ENCODE measurements at regions not wholly inside any gene's neighbourhood (a gene's known extent, or its start where the extent isn't known, plus 50 kb on each side); places are given as distances from the start of the nearest gene placed in this dataset.
"Not testable (repeated sequence)": the region's sequence is repeated elsewhere in the genome, so short reads cannot be mapped to it uniquely, and the experiment has no call there.

DNA sequence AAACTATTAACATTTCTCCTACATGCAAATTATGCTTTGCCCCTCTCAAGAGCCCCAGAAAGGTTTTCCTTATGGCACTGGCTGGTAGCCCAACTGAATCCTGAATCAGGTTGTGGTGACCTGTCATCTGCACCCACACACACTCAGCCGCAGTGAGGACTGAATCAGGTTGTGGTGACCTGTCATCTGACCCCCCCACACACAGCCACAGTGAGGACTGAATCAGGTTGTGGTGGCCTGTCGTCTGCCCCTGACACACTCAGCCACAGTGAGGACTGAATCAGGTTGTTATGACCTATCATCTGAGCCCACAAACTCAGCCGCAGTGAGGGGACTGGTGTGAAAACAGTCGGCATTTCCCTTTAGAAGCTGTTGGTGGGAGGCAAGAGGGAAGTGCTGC lies 195.0 kb downstream of the CWH43 start:
- H3K4me3 Mint-ChIP-seq; H3K9me3 Mint-ChIP-seq; H3K27ac Mint-ChIP-seq; H3K27me3 Mint-ChIP-seq (ENCODE audit: low read depth); H3K4me1 Mint-ChIP-seq (ENCODE audit: low read depth); DNase-seq (ENCODE audit: low spot score); H3K36me3 Mint-ChIP-seq (ENCODE audit: low read depth): not testable (repeated sequence)

DNA sequence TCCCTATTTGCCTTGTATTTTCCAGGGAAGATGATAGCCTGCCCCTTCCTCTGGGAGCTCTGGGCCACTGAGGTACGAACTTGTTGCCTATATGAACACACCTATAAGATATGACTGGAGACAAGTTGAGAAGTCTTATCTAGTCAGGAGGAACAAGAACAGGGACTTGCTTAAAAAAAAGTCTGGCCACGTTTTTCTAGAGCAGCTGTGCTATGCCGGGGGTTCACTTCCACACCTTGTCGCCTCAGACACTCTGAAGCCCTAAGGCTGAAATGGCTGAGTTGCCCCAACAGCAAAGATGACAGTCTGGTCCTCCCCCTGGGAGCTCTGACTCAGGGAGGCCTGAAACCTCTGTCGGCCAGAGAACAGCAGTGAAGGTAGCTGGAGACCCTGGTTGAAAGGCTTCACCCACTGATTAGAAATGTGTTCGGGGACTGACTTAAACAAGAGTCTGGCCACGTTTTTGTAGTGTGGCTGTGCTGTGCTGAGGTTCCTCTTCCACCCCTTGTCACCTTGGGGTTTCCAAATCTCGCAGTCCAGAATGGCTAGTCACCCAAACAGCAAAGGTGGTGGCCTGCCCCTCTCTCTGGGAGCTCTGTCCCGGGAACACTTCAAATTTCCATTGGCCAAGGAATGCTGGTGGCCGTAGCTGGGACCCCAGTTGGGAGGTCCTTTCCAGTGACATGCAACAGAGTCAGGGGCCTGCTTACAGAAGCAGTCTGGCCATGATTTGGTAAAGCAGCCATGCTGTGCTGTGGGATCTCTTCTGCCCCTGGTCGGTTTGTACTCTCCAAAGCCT lies 225.5 kb downstream of the CWH43 start:
- H3K4me3 Mint-ChIP-seq; DNase-seq (ENCODE audit: low spot score); H3K27ac Mint-ChIP-seq; H3K36me3 Mint-ChIP-seq (ENCODE audit: low read depth); H3K27me3 Mint-ChIP-seq (ENCODE audit: low read depth); H3K4me1 Mint-ChIP-seq (ENCODE audit: low read depth): not testable (repeated sequence)
- peaks cover 45% of the 10 kb centered on the region for H3K9me3 Mint-ChIP-seq

DNA sequence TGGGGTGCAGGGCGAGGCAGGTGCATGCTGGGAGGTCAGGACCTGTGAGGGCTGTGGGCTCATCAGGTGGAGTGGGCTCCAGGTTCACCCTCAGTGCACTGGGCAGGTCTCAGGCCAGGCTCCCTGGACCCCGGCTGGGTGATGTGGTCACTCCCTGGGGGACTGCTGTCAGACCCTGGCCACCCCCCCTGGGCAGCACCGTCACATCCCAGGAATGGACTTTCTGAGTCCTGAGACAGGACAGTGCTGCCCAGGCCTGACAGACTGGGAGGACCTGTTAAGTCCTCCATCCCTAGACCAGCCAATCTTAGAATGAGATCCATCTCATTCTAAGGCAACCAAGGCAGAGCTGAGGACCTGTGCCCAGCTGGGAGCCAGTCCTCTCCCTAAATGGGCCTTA lies 227.2 kb downstream of the CWH43 start:
- H3K4me1 Mint-ChIP-seq (ENCODE audit: low read depth); H3K27ac Mint-ChIP-seq; H3K36me3 Mint-ChIP-seq (ENCODE audit: low read depth); H3K4me3 Mint-ChIP-seq; H3K27me3 Mint-ChIP-seq (ENCODE audit: low read depth); DNase-seq (ENCODE audit: low spot score): not testable (repeated sequence)
- H3K9me3 Mint-ChIP-seq, result peaks cover 52% of the 10 kb centered on the region

DNA sequence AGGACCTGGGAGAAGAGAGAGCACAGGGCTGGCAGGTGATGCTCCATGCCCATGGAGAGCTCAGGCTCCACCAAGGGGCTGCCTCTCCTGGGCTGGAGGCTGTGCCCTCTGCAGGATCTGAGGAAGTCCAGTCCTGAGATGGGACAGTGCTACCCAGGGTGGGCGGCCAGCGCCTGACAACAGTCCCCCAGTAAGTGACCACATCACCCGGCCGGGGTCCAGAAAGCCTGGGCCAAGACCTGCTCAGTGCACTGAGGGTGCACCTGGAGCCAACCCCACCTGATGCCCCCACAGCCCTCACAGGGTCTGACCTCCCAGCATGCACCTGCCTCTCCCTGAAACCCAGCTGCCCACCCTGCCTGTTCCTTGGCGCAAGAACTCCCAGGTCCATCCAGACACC lies 227.7 kb downstream of the CWH43 start:
- not testable (repeated sequence) for DNase-seq (ENCODE audit: low spot score); H3K27ac Mint-ChIP-seq; H3K27me3 Mint-ChIP-seq (ENCODE audit: low read depth); H3K4me1 Mint-ChIP-seq (ENCODE audit: low read depth); H3K36me3 Mint-ChIP-seq (ENCODE audit: low read depth); H3K4me3 Mint-ChIP-seq
- H3K9me3 Mint-ChIP-seq, result peaks cover 49% of the 10 kb centered on the region

DNA sequence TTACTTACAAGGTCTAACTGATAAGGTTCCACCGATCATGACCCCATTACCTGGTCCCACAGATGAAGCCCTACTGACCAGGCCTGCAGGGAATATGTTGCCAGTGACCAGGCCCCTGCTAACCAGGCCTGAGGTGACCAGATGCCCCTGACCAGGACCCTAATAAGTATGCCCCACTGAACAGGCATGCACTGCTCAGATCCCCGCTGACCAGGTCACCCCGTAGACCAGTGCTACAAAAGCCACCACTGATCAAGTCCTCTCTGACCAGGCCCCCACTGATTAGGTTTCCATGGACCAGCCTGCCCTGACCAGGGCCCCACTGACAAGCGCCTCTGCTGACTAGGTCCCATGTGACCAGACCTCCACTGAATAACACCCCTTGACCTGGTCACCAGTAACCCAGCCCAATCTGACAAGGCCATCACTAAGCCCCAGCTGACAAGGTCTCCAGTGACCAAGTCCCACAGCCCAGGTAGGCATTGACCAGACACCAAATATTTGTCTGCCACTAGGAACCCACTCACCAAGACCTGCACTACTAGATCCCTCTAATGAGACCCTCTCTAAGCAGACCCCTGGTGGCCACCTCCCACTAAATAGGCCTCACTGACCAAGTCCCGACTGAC lies 228.5 kb downstream of the CWH43 start:
- not testable (repeated sequence) for H3K36me3 Mint-ChIP-seq (ENCODE audit: low read depth); H3K27me3 Mint-ChIP-seq (ENCODE audit: low read depth); H3K27ac Mint-ChIP-seq; H3K4me1 Mint-ChIP-seq (ENCODE audit: low read depth); H3K4me3 Mint-ChIP-seq; DNase-seq (ENCODE audit: low spot score)
- peaks cover 53% of the 10 kb centered on the region for H3K9me3 Mint-ChIP-seq

DNA sequence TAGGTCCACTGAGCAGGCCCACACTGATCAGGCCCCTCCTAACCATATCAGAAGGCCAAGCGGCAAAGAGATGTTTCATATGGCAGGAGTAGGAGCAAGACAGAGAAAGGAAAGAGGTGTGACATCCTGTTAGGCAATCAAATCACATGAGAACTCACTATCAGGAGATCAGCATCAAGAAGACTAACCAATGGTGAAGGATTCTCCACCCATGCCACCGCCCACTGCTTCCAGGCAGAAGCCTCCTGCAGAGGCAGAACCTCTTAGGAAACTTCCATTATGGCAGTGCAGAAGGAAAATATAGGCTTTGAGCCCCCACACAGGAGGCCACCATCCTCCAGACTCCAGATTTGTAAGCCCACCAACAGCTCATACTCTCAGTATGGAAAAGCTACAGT lies 229.0 kb downstream of the CWH43 start:
- H3K36me3 Mint-ChIP-seq (ENCODE audit: low read depth); DNase-seq (ENCODE audit: low spot score); H3K4me3 Mint-ChIP-seq; H3K4me1 Mint-ChIP-seq (ENCODE audit: low read depth); H3K27me3 Mint-ChIP-seq (ENCODE audit: low read depth); H3K27ac Mint-ChIP-seq: not testable (repeated sequence)
- H3K9me3 Mint-ChIP-seq, result peaks cover 58% of the 10 kb centered on the region

DNA sequence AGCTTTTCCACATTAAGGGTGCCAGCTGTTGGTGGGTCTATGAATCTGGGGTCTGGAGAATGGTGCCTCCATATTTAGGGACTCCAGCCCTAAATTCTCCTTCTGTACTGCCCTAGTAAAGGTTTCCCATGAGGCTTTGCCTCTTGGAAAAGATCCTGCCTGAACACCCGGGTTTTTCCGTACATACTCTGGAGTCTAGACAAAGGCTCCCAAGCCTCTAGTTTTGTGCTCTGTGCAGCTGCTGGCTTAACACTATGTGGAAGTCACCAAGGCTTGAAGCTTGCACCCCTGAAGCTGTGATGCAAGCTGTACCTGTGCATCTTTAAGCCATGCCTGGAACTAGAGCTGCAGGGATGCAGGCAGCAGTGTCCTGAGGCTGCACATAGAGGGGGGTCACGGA lies 230.5 kb downstream of the CWH43 start:
- H3K27ac Mint-ChIP-seq; H3K36me3 Mint-ChIP-seq (ENCODE audit: low read depth); H3K4me3 Mint-ChIP-seq; DNase-seq (ENCODE audit: low spot score); H3K4me1 Mint-ChIP-seq (ENCODE audit: low read depth); H3K27me3 Mint-ChIP-seq (ENCODE audit: low read depth): not testable (repeated sequence)
- H3K9me3 Mint-ChIP-seq, result peaks cover 74% of the 10 kb centered on the region

DNA sequence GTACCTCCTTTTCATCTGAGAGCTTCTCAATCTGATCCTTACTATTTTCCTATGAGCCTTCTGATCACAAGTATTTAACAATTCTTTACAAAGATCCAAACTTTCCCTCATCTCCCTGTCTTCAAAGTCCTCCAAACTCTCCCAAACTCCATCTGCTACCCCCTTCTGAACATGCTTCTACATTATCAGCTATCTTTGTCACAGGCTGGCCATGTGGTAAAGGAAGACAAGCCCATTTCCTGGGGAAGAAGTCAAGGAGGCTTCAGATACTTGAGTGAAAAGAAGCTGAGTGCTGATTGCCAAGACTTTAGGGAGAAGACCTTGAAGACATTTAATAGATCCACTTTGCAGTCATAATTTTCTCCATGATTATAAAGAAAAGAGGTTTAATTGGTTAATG lies 231.4 kb downstream of the CWH43 start:
- H3K4me3 Mint-ChIP-seq, result no peak overlapping the region
- no peak for DNase-seq (ENCODE audit: low spot score)
- H3K4me1 Mint-ChIP-seq (ENCODE audit: low read depth), result no peaks in the 10 kb centered on the region
- no peaks in the 10 kb centered on the region for H3K36me3 Mint-ChIP-seq (ENCODE audit: low read depth)
- no peak overlapping the region for H3K27ac Mint-ChIP-seq
- peaks cover 75% of the 10 kb centered on the region for H3K9me3 Mint-ChIP-seq
- no peaks in the 10 kb centered on the region for H3K27me3 Mint-ChIP-seq (ENCODE audit: low read depth)

DNA sequence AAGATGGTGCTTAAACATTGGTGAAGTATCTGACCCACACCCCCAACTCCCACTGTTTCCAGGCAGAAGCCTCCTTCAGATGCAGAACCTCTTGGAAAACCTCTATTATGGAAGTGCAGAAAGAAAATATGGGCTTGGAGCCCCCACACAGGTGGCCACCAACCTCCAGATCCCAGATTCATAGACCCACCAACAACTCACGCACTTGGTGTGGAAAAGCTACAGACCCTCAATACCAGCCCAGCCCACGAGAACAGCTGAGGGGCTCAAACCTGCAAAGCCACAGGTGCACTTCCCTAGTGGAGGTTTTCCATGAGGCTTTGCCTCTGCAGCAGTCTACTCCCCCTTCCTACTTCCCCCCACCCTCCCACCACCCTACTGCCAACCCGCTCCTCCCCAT lies 232.0 kb downstream of the CWH43 start:
- H3K4me1 Mint-ChIP-seq (ENCODE audit: low read depth); H3K27me3 Mint-ChIP-seq (ENCODE audit: low read depth); H3K27ac Mint-ChIP-seq; DNase-seq (ENCODE audit: low spot score); H3K4me3 Mint-ChIP-seq; H3K36me3 Mint-ChIP-seq (ENCODE audit: low read depth): not testable (repeated sequence)
- peaks cover 79% of the 10 kb centered on the region for H3K9me3 Mint-ChIP-seq

DNA sequence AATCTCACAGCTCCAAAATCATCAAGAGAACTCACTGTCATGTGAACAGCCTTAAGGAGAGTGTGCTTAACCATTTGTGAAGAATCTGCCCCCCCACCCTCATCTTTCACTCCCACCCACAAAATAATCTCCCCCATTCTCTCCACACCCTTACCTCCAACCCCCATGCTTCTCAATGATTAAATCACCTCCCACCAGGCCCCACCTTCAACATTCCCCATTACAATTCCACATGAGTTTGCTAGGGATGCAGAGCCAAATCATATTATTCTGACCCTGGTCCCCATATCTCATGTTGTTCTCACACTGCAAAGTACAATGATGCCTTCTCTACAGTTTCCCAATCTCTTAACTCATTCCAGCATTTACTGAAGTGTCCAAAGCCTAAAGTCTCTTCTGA lies 232.9 kb downstream of the CWH43 start:
- H3K4me3 Mint-ChIP-seq; H3K4me1 Mint-ChIP-seq (ENCODE audit: low read depth); H3K27me3 Mint-ChIP-seq (ENCODE audit: low read depth); H3K36me3 Mint-ChIP-seq (ENCODE audit: low read depth); H3K27ac Mint-ChIP-seq; DNase-seq (ENCODE audit: low spot score): not testable (repeated sequence)
- peaks cover 80% of the 10 kb centered on the region for H3K9me3 Mint-ChIP-seq

DNA sequence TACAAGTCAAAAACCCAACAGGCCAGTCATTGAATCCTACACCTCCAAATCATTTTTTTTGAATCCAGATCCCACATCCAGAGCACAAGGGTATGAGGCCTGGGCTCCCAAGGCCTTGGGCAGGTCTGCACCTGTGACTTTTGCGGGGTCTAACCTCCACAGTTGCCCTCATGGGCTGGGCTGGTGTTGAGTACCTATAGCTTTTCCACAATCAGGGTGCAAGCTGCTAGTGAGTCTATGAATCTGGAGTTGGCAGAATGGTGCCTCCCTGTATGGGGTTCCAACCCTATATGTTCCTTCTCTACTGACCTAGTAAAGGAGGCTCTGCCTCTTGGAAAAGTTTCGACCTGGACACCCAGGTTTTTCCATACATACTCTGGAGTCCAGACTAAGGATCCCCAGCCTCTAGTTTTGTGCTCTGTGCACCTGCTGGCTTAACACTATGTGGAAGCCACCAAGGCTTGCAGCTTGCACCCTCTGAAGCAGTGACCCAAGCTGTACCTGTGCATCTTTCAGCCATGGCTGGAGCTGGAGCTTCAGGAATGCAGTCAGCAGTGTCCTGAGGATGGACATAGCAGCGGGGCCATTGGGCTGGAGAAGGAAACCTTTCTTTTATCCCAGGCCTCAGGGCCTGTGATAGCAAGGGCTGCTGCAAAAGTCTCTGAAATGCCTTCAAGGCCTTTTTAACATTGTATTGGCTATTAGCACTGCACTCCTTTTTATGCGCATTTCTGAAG lies 233.6 kb downstream of the CWH43 start:
- not testable (repeated sequence) for H3K27me3 Mint-ChIP-seq (ENCODE audit: low read depth); DNase-seq (ENCODE audit: low spot score); H3K4me1 Mint-ChIP-seq (ENCODE audit: low read depth); H3K36me3 Mint-ChIP-seq (ENCODE audit: low read depth); H3K4me3 Mint-ChIP-seq; H3K27ac Mint-ChIP-seq
- H3K9me3 Mint-ChIP-seq, result peaks cover 78% of the 10 kb centered on the region

DNA sequence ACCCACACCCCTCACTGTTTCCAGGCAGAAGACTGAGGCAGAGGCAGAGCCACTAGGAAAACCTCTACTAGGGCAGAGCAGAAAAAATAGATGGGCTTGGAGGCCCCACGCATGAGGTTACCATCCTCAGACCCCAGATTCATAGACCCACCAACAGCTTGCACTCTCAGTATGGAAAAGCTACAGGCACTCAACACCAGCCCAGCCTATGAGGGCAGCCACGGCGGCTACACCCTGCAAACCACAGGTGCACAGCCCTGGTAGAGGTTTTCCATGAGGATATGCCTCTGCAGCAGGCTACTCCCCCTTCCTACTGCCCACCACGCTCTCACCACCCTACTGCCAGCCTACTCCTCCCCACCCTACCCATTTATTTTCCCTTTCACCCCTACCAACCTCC lies 235.1 kb downstream of the CWH43 start:
- no peak for DNase-seq (ENCODE audit: low spot score)
- no peaks in the 10 kb centered on the region for H3K36me3 Mint-ChIP-seq (ENCODE audit: low read depth)
- no peak overlapping the region for H3K27ac Mint-ChIP-seq
- H3K27me3 Mint-ChIP-seq (ENCODE audit: low read depth), result no peaks in the 10 kb centered on the region
- no peaks in the 10 kb centered on the region for H3K4me1 Mint-ChIP-seq (ENCODE audit: low read depth)
- no peak overlapping the region for H3K4me3 Mint-ChIP-seq
- H3K9me3 Mint-ChIP-seq, result peaks cover 67% of the 10 kb centered on the region

DNA sequence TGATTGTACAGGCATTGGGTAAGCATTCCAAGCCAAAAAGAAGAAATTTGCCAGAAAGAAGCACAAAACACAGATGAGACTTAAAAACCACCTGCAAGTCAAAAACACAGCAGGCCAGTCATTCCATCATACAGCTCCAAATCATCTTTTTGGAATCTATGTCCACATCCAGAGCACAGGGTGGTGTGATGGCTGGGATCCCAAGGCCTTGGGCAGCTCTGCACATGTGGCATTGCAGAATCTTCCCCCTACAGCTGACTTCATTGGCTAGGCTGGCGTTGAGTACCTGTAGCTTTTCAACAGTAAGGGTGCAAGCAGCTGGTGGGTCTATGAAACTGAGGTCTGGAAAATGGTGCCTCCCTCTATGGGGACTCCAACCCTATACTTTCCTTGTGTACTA lies 236.7 kb downstream of the CWH43 start:
- H3K4me1 Mint-ChIP-seq (ENCODE audit: low read depth); H3K4me3 Mint-ChIP-seq; H3K36me3 Mint-ChIP-seq (ENCODE audit: low read depth); DNase-seq (ENCODE audit: low spot score); H3K27ac Mint-ChIP-seq; H3K27me3 Mint-ChIP-seq (ENCODE audit: low read depth): not testable (repeated sequence)
- peaks cover 61% of the 10 kb centered on the region for H3K9me3 Mint-ChIP-seq

DNA sequence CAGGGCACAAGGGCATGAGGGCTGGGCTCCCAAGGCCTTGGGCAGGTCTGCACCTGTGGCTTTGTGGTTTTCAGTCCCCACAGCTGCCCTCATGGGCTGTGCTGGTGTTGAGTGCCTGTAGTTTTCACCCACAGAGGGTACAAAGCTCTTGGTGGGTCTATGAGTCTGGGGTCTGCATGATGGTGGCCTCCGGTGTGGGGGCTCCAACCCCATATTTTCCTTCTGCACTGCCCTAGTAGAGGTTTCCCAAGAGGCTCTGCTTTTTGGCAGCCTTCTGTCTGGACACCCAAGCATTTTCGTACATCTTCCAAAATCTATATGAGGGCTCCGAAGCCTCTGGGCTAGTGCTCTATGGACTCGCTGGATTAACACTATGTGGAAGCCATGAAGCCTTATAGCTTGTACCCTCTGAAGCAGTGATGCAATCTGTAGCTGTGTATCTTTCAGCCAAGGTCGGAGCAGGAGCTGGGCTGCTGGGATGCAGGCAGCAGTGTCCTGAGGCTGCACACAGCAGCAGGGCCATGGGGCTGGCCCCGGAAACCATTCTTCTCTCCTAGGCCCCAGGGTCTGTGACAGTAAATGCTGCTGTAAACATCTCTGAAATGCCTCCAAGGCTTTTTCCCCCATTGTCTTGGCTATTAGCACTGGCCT lies 240.3 kb downstream of the CWH43 start:
- H3K36me3 Mint-ChIP-seq (ENCODE audit: low read depth); DNase-seq (ENCODE audit: low spot score); H3K27me3 Mint-ChIP-seq (ENCODE audit: low read depth); H3K27ac Mint-ChIP-seq; H3K4me1 Mint-ChIP-seq (ENCODE audit: low read depth); H3K4me3 Mint-ChIP-seq: not testable (repeated sequence)
- H3K9me3 Mint-ChIP-seq, result peaks cover 42% of the 10 kb centered on the region

Data from T-helper 2 cell treated with Interferon-gamma antibody and Interleukin-4, amounts not matched to agents 5 μg/mL and 100 μg/mL, for 36 hours (primary cell).